ENCODE measurements at regions not wholly inside any gene's neighbourhood (a gene's known extent, or its start where the extent isn't known, plus 50 kb on each side); places are given as distances from the start of the nearest gene placed in this dataset.

DNA sequence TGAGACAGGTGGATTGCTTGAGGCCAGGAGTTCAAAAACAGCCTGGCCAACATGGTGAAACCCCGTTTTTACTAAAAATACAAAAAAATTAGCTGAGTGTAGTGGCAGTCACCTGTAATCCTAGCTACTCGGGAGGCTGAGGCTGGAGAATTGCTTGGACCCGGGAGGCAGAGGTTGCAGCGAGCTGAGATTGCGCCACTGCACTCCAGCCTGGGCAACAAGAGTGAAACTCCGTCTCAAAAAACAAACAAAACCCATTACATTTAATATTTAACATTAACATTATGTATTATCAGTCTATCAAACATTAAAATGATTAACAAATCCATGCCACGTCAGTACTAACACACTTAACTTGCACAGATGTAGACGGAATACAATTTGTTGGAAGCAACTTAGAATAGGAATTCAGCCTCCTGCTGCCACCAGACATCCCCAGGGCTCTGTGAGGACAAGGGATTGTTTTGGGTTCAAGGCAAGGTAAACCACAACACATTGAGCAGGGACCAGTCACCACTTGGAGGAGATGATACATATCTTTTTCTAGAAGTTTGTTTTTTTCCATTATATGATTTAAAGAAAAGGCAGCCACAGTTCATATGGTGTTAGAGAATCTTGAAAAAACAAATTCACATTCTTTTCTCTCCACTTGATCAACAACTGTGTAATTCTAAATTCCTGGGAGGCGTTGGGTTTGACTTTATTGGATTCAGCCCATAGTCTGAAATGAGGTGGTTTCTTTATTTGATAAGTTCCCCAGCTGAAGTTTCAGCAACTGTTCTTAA, 104.1 kb upstream of the BASP1 start:
- TF ChIP-seq MYC (IDR thresholded peaks at IDR 0.05; ENCODE audit: low read depth, low read length): no peak
- TF ChIP-seq, protein P1, sequence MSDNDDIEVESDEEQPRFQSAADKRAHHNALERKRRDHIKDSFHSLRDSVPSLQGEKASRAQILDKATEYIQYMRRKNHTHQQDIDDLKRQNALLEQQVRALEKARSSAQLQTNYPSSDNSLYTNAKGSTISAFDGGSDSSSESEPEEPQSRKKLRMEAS (IDR thresholded peaks at IDR 0.05; ENCODE audit: low read depth, low read length): no peak
- TF ChIP-seq, protein P2, sequence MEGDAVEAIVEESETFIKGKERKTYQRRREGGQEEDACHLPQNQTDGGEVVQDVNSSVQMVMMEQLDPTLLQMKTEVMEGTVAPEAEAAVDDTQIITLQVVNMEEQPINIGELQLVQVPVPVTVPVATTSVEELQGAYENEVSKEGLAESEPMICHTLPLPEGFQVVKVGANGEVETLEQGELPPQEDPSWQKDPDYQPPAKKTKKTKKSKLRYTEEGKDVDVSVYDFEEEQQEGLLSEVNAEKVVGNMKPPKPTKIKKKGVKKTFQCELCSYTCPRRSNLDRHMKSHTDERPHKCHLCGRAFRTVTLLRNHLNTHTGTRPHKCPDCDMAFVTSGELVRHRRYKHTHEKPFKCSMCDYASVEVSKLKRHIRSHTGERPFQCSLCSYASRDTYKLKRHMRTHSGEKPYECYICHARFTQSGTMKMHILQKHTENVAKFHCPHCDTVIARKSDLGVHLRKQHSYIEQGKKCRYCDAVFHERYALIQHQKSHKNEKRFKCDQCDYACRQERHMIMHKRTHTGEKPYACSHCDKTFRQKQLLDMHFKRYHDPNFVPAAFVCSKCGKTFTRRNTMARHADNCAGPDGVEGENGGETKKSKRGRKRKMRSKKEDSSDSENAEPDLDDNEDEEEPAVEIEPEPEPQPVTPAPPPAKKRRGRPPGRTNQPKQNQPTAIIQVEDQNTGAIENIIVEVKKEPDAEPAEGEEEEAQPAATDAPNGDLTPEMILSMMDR (IDR thresholded peaks at IDR 0.05; ENCODE audit: low read depth, low read length): no peak
- no peak for TF ChIP-seq POLR2A (IDR thresholded peaks at IDR 0.05; ENCODE audit: extremely low read depth, insufficient read length)

All from NB4 (cell line).